PC-9 (cell line): ENCODE measurements at regions not wholly inside any gene's neighbourhood (a gene's known extent, or its start where the extent isn't known, plus 50 kb on each side); places are given as distances from the start of the nearest gene placed in this dataset.

Experiments used
- EZH2 ChIP-seq: fragments of 200-600 bp; sonication (generic); IDR thresholded peaks from 2 replicates; pipeline ENCODE4 v1.8.0; 2017; ENCODE audit warnings: antibody characterized with exemption, low read depth
- TF ChIP-seq, protein P1 (sequence below): fragments of 200-600 bp; sonication (generic); conservative IDR thresholded peaks from 2 replicates; pipeline ENCODE4 v1.6.1; 2017; ENCODE audit warnings: mixed run types, antibody characterized with exemption, mild to moderate bottlenecking, moderate library complexity

DNA sequence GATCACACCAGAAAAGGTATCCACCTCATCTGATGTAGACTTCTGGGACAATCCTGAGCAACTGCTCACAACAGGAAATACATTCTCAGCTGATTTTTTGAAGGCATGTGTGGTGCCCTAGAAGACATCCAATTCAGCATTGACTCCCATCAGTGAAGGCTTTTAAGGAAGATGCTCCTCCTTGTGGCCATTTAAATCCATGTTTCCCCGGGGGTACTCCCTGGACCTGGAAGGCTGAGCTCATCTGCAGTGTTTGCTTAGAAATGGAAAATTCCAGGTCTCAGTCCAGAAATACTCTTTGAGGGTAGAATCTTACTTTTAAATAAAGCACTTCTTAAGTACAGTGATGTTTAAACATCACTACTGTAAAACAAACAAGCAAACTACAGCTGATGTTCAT, 195.5 kb upstream of the PDE10A start:
- no peak for TF ChIP-seq EZH2
- TF ChIP-seq, protein P1, sequence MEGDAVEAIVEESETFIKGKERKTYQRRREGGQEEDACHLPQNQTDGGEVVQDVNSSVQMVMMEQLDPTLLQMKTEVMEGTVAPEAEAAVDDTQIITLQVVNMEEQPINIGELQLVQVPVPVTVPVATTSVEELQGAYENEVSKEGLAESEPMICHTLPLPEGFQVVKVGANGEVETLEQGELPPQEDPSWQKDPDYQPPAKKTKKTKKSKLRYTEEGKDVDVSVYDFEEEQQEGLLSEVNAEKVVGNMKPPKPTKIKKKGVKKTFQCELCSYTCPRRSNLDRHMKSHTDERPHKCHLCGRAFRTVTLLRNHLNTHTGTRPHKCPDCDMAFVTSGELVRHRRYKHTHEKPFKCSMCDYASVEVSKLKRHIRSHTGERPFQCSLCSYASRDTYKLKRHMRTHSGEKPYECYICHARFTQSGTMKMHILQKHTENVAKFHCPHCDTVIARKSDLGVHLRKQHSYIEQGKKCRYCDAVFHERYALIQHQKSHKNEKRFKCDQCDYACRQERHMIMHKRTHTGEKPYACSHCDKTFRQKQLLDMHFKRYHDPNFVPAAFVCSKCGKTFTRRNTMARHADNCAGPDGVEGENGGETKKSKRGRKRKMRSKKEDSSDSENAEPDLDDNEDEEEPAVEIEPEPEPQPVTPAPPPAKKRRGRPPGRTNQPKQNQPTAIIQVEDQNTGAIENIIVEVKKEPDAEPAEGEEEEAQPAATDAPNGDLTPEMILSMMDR = no peak
